Ascending aorta (tissue), 2 donors: ENCODE measurements at regions not wholly inside any gene's neighbourhood (a gene's known extent, or its start where the extent isn't known, plus 50 kb on each side); places are given as distances from the start of the nearest gene placed in this dataset.

Source experiments
- DNase-seq, 2 donors: peaks; one replicate each; pipeline ENCODE4 v3.0.0-alpha.2; 2019; ENCODE audit warnings: low spot score in 2 of 2
- H3K27ac ChIP-seq, 2 donors: fragments of 200-600 bp; sonication (generic); one replicate each; pipeline ENCODE4 v1.5.1; 2016 to 2017; ENCODE audit warnings: mild to moderate bottlenecking in 1 of 2
- H3K27me3 ChIP-seq: fragments of 200-600 bp; sonication (generic); one replicate; pipeline ENCODE4 v1.5.1; 2017
- H3K36me3 ChIP-seq, 2 donors: fragments of 200-600 bp; sonication (generic); one replicate each; pipeline ENCODE4 v1.5.1; 2016
- H3K4me1 ChIP-seq, 2 donors: fragments of 200-600 bp; sonication (generic); one replicate each; pipeline ENCODE4 v1.5.1; 2016 to 2017; ENCODE audit warnings: mild to moderate bottlenecking in 1 of 2
- H3K4me3 ChIP-seq, 2 donors: fragments of 200-600 bp; sonication (generic); one replicate each; pipeline ENCODE4 v1.5.1; 2016 to 2017; ENCODE audit warnings: mild to moderate bottlenecking in 1 of 2
- H3K9me3 ChIP-seq, 2 donors: fragments of 200-600 bp; sonication (generic); one replicate each; pipeline ENCODE4 v1.5.1; 2016
- CTCF ChIP-seq, 3 experiments: fragments of 200-600 bp in 2 of 3; fragments of 450-650 bp in 1 of 3; sonication (generic) in 2 of 3; IDR thresholded peaks; one replicate each; pipeline ENCODE4 v1.5.1; 2016 to 2019; ENCODE audit warnings: antibody characterized with exemption in 3 of 3, mild to moderate bottlenecking in 1 of 3, moderate library complexity in 1 of 3
- intact Hi-C: fragments of 100-400 bp; cut with DNase I; formaldehyde crosslinking; loops from one replicate; pipeline ENCODE4 v1.15.1; 2023

DNA sequence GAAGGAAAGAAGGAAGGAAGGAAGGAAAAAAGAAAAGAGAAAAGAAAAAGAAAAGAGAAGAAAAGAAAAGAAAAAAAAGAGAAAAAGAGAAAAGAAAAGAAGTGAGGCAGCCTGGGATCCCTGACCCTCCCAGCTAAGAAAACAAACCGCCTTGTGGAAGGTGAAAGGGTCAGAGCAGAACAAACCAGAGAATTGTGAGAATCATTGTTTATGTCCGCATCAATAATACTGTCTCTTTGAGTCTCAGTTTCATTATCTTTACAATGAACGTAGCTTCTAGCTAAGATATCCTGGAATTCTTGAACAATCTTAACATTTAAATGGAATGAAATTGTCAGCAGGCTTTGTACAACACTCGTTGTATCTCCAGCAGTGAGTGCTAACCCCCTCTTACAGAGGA, 66.4 kb upstream of the SERP2 start:
- Histone ChIP-seq H3K4me3 (no peak overlapping the region), H3K27ac (peak overlapping the region; percentile 88 to 90), H3K36me3 (no peaks in the 10 kb centered on the region), H3K4me1 (peaks cover 29 to 56% of the 10 kb centered on the region in 2 donors), H3K9me3 (no peaks in the 10 kb centered on the region), H3K27me3 (no peaks in the 10 kb centered on the region)
- no peak for DNase-seq
- intact Hi-C loops: loop anchor here (5.0 kb wide), 1 partner anchor 55 kb away; no protein-coding TSS in a partner anchor
- TF ChIP-seq CTCF (IDR thresholded peaks at IDR 0.05): no peak

DNA sequence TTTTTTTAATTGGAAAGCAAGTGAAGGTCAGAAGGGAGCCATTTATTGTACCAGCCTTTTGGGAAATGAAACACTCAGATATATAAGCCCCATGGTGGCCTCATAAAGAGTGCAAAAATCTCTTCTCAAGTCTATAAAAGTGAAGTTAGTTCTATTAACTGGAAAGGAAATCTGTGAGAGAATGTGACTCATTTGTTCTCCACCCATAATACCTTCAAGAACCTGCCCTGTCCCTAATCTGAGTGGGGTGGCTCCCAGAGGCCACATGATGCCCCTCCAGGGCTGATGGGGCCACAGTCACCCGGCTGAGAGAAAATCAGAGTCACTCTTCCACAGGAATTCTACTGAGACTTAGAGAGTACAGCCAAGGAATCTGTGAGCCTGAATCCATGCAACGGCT, 65.8 kb upstream of the SERP2 start:
- peaks cover 25 to 50% of the 10 kb centered on the region in 2 donors for H3K4me1 ChIP-seq
- H3K27me3 ChIP-seq: no peaks in the 10 kb centered on the region
- H3K9me3 ChIP-seq: no peaks in the 10 kb centered on the region
- intact Hi-C loops: loop anchor here (5.0 kb wide), 1 partner anchor 54 kb away; no protein-coding TSS in a partner anchor
- TF ChIP-seq CTCF (IDR thresholded peaks at IDR 0.05): no peak
- peak overlapping the region; percentile 88 to 90 for H3K27ac ChIP-seq
- no peaks in the 10 kb centered on the region for H3K36me3 ChIP-seq
- peak in 1 of 2 donors; percentile 62 for DNase-seq
- H3K4me3 ChIP-seq: no peak overlapping the region

DNA sequence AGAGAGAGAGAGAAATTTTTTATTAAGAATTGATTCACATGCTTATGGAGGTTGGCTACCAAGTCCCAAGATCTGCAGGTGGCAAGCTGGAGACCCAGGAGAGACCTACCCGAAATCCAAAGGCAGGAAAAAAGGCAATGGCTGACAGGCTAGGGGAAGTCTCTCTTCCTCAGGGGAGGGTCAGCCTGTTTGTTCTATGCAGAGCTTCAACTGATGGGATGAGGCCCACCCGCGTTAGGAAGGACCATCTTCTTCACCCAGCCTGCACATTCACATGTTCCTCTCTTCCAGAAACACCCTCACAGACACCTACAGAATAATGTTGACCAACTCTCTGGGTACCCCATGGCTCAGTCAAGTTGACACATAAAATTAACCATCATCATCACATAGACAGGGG, 65.3 kb upstream of the SERP2 start:
- intact Hi-C loops: loop anchor here (5.0 kb wide), 1 partner anchor 54 kb away; no protein-coding TSS in a partner anchor
- TF ChIP-seq CTCF (IDR thresholded peaks at IDR 0.05): no peak

DNA sequence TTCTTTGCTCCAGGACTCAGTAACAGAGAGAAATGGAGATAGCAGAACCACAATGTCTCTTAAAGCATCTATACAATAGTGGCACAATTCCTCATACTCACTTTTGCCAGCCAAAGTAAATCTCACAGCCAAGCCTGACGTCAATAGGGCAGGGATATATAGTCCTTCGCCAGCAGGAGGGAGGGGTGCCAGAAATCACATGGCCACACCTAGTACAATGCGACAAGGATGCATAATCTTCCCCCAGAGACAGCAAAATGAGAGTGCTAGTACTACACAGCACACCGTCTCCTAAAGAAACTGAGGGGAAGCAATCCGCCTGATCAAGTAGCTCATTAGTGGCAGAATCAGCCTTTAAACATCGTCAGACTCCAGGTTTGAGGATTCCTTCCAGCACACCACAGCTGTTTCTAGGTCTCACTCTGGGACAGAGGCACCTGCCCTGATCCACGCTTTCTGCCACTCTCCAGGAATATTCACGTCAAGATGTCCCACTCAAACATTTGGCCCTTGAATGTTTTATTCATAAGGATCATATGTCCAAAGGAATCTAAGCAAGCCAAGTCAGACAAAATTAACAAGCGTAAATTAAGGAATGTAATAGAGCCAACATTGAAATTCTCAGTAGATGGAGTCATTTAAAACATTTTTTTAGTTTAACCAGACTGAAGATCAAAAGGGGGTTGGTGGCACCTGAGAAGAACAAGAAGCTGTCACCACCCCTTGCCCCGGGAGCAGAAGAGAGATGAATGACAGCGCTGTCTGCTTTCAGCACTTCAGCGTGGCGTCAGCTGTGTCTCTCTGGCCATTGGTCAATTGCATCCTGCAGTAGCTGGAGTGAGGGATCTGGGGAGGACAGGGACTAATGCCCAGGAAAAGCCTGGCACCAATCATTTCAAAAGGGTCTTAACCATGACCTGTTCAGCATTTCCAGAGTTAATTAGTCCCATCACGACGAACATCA, 63.5 kb upstream of the SERP2 start:
- intact Hi-C loops: loop anchor here (5.0 kb wide), 1 partner anchor 52 kb away; no protein-coding TSS in a partner anchor
- Histone ChIP-seq H3K27ac (peak overlapping the region; percentile 47 to 53), H3K4me3 (no peak overlapping the region), H3K36me3 (no peaks in the 10 kb centered on the region), H3K27me3 (no peaks in the 10 kb centered on the region), H3K4me1 (peaks cover 10 to 35% of the 10 kb centered on the region in 2 donors), H3K9me3 (no peaks in the 10 kb centered on the region)
- DNase-seq: peak in 1 of 2 donors; percentile 63
- no peak for TF ChIP-seq CTCF (IDR thresholded peaks at IDR 0.05)

More for the DNA sequence above, 65.3 kb upstream of the SERP2 start:
- no peaks in the 10 kb centered on the region for H3K27me3 ChIP-seq
- H3K9me3 ChIP-seq: no peaks in the 10 kb centered on the region
- peaks cover 21 to 45% of the 10 kb centered on the region in 2 donors for H3K4me1 ChIP-seq
- H3K36me3 ChIP-seq: no peaks in the 10 kb centered on the region
- H3K27ac ChIP-seq: peak overlapping the region in 1 of 2 donors; percentile 88
- peak in 1 of 2 donors; percentile 56 for DNase-seq
- no peak overlapping the region for H3K4me3 ChIP-seq

- DNase-seq: peak in 1 of 2 donors; percentile 58
- no peak for TF ChIP-seq CTCF (IDR thresholded peaks at IDR 0.05)
- intact Hi-C loops: no loop called here
- Histone ChIP-seq H3K27ac (peak overlapping the region; percentile 8 to 26), H3K27me3 (no peaks in the 10 kb centered on the region), H3K4me1 (peaks cover 5 to 25% of the 10 kb centered on the region in 2 donors), H3K9me3 (no peaks in the 10 kb centered on the region), H3K36me3 (no peaks in the 10 kb centered on the region), H3K4me3 (no peak overlapping the region)
These were observed 62.4 kb upstream of the SERP2 start for GRCh38 chr13:44311011-44311780.
